KMS-11 (cell line): ENCODE measurements at regions not wholly inside any gene's neighbourhood (a gene's known extent, or its start where the extent isn't known, plus 50 kb on each side); places are given as distances from the start of the nearest gene placed in this dataset.
"Not testable (repeated sequence)": the region's sequence is repeated elsewhere in the genome, so short reads cannot be mapped to it uniquely, and the experiment has no call there.

Experiments used
- H2AFZ ChIP-seq: fragments of 200-600 bp; sonication (generic); 2 replicates; pipeline ENCODE4 v1.6.1; 2016; ENCODE audit warnings: antibody characterized with exemption, mixed run types, low read depth
- H3K27ac ChIP-seq: fragments of 200-600 bp; sonication (generic); 2 replicates; pipeline ENCODE4 v1.6.1; 2016; ENCODE audit warnings: mild to moderate bottlenecking, mixed run types
- H3K27me3 ChIP-seq: fragments of 200-600 bp; sonication (generic); 2 replicates; pipeline ENCODE4 v1.6.1; 2017; ENCODE audit warnings: mild to moderate bottlenecking, low read depth, mixed run types, moderate library complexity; ENCODE audit not compliant: insufficient read depth
- H3K36me3 ChIP-seq: fragments of 200-600 bp; sonication (generic); 2 replicates; pipeline ENCODE4 v1.6.1; 2017; ENCODE audit warnings: mild to moderate bottlenecking, mixed run types; ENCODE audit not compliant: insufficient read depth
- H3K4me1 ChIP-seq: fragments of 200-600 bp; sonication (generic); 2 replicates; pipeline ENCODE4 v1.6.1; 2016; ENCODE audit warnings: mild to moderate bottlenecking, low read depth, mixed run types; ENCODE audit not compliant: poor library complexity, severe bottlenecking
- H3K4me2 ChIP-seq: fragments of 200-600 bp; sonication (generic); 2 replicates; pipeline ENCODE4 v1.7.0; 2016; ENCODE audit warnings: mild to moderate bottlenecking, mixed run types
- H3K4me3 ChIP-seq: fragments of 200-600 bp; sonication (generic); IDR thresholded peaks from 2 replicates; pipeline ENCODE4 v1.6.1; 2017; ENCODE audit warnings: low read depth, low read length, mixed read lengths; ENCODE audit not compliant: insufficient read depth
- H3K79me2 ChIP-seq: fragments of 200-600 bp; sonication (generic); 2 replicates; pipeline ENCODE4 v1.6.1; 2016; ENCODE audit warnings: low read depth, mixed run types; ENCODE audit not compliant: insufficient read depth
- H3K9ac ChIP-seq: fragments of 200-600 bp; sonication (generic); 2 replicates; pipeline ENCODE4 v1.6.1; 2016; ENCODE audit warnings: mild to moderate bottlenecking, mixed run types
- H4K20me1 ChIP-seq: fragments of 200-600 bp; sonication (generic); 2 replicates; pipeline ENCODE4 v1.6.1; 2016; ENCODE audit warnings: mild to moderate bottlenecking, mixed run types; ENCODE audit not compliant: insufficient read depth
- TF ChIP-seq, protein P1 (sequence below): fragments of 200-600 bp; sonication (generic); conservative IDR thresholded peaks from 2 replicates; pipeline ENCODE4 v1.6.1; 2017; ENCODE audit warnings: low read depth, mild to moderate bottlenecking, antibody characterized with exemption, low read length, moderate library complexity, mixed read lengths

DNA sequence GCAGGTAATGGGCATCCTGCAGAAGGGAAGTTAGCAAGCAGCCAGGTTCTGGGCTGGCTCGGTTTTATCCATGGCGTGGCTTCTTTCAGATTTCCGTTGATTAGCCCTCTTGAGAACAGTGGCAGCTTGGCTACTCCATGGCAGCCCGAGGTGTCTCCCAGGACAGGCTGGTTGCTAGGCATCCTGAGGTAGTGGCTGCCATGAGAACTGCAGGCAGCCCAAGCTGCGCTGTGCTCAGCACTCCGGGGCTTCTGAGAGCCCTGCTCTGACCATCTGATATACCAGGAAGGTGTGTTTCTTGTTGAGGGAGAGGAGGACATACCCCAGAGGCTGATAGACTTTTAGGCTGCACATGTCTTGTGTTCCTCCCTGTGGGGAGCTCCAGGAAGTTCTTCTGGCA, 253.4 kb upstream of the CASK start:
- Histone ChIP-seq H3K4me3 (no peak overlapping the region), H3K27ac (no peak overlapping the region), H3K4me2 (no peak overlapping the region), H3K9ac (no peak overlapping the region), H4K20me1 (no peaks in the 10 kb centered on the region), H3K79me2 (no peaks in the 10 kb centered on the region), H2AFZ (no peak overlapping the region), H3K36me3 (no peaks in the 10 kb centered on the region), H3K4me1 (no peaks in the 10 kb centered on the region), H3K27me3 (no peaks in the 10 kb centered on the region)
- TF ChIP-seq, protein P1, sequence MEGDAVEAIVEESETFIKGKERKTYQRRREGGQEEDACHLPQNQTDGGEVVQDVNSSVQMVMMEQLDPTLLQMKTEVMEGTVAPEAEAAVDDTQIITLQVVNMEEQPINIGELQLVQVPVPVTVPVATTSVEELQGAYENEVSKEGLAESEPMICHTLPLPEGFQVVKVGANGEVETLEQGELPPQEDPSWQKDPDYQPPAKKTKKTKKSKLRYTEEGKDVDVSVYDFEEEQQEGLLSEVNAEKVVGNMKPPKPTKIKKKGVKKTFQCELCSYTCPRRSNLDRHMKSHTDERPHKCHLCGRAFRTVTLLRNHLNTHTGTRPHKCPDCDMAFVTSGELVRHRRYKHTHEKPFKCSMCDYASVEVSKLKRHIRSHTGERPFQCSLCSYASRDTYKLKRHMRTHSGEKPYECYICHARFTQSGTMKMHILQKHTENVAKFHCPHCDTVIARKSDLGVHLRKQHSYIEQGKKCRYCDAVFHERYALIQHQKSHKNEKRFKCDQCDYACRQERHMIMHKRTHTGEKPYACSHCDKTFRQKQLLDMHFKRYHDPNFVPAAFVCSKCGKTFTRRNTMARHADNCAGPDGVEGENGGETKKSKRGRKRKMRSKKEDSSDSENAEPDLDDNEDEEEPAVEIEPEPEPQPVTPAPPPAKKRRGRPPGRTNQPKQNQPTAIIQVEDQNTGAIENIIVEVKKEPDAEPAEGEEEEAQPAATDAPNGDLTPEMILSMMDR, result no peak

DNA sequence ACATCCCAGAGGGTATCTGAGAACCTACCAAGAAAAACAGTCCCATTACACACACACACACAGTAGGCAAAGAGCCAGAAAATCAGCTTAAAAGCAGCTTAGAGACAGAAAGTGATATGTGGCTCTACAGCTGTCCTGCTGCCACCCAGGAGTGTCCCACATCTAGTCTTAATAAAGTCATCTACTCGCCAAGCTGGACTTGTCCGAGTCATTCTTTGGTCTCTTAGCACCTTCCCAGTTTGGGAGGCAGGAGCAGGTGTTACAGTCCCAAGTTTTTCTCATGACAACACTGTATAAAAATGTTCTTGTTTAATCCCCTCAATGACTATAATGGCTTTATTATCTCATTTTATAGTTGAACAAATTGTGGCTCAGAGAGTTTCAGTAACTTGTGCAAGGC, 252.5 kb upstream of the CASK start:
- TF ChIP-seq, protein P1, result no peak
- Histone ChIP-seq H3K27ac (no peak overlapping the region), H3K4me3 (no peak overlapping the region), H3K4me1 (no peaks in the 10 kb centered on the region), H3K4me2 (no peak overlapping the region), H3K27me3 (no peaks in the 10 kb centered on the region), H3K79me2 (no peaks in the 10 kb centered on the region), H2AFZ (no peak overlapping the region), H3K36me3 (no peaks in the 10 kb centered on the region), H3K9ac (no peak overlapping the region), H4K20me1 (no peaks in the 10 kb centered on the region)

DNA sequence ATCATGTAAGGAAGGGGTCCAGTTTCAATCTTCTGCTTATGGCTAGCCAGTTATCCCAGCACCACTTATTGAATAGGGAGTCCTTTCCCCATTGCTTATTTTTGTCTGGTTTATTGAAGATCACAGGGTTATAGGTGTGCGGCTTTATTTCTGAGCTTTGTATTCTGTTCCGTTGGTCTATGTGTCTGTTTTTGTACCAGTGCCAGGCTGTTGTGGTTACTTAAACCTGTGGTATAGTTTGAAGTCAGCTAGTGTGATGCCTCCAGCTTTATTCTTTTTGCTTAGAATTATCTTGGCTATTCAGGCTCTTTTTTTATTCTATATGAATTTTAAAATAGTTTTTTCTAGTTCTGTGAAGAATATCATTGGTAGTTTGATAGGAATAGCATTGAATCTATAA, 234.6 kb upstream of the CASK start:
- not testable (repeated sequence) for H3K4me2 ChIP-seq

DNA sequence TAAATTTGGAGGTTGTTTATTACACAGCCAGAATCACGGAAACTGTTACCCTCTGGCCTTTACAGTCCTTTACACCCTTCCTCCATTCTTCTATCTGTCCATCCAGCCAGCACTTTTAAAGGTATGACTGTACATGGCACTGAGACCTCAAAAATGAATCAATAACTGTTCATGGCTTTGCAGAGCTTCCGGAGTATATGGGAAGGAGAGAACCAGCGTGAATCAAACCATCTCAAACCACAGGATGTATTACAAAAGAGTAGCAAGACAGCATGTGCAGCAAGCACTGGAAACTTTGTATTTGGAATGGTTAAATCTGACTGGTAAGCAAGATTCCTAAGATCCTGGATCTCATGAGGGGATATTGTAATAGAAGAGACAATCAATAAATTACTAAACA, 228.5 kb upstream of the CASK start:
- Histone ChIP-seq H3K4me2 (no peak overlapping the region), H2AFZ (no peak overlapping the region), H3K9ac (no peak overlapping the region), H3K4me1 (peaks cover 9% of the 10 kb centered on the region), H3K36me3 (no peaks in the 10 kb centered on the region), H3K27ac (no peak overlapping the region), H3K27me3 (no peaks in the 10 kb centered on the region), H3K79me2 (no peaks in the 10 kb centered on the region), H3K4me3 (no peak overlapping the region), H4K20me1 (no peaks in the 10 kb centered on the region)
- TF ChIP-seq, protein P1, result no peak

More for the DNA sequence above, 234.6 kb upstream of the CASK start:
- H2AFZ ChIP-seq, H3K4me1 ChIP-seq, H3K9ac ChIP-seq, H3K79me2 ChIP-seq, H3K4me3 ChIP-seq, H3K27ac ChIP-seq, H3K27me3 ChIP-seq, H3K36me3 ChIP-seq, H4K20me1 ChIP-seq: not testable (repeated sequence)

DNA sequence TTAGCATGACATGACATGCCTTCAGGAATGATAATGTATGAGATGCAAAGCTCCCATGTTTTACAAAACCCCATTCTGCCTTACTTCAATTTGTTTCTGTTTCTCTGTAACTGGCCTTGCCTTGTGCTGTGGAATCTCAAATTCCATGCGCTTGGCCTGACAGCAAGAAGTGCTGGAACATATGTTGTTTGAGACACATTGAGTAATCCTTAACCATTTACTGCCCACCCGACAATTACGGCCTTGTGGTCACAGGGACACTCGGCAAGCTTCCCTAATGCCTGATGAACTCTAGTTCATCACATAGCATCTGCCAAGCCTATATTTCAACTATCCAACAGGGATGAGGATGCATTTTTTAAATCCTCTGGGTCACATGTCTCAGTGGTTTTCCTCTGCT, 226.4 kb upstream of the CASK start:
- H3K27me3 ChIP-seq, result no peaks in the 10 kb centered on the region
- TF ChIP-seq, protein P1, result no peak
- no peaks in the 10 kb centered on the region for H3K36me3 ChIP-seq
- no peak overlapping the region for H3K4me3 ChIP-seq
- H3K9ac ChIP-seq, result no peak overlapping the region
- no peaks in the 10 kb centered on the region for H4K20me1 ChIP-seq
- H3K27ac ChIP-seq, result no peak overlapping the region
- H2AFZ ChIP-seq, result no peak overlapping the region
- H3K79me2 ChIP-seq, result no peaks in the 10 kb centered on the region
- peaks cover 14% of the 10 kb centered on the region for H3K4me1 ChIP-seq
- no peak overlapping the region for H3K4me2 ChIP-seq
